ENCODE measurements at regions not wholly inside any gene's neighbourhood (a gene's known extent, or its start where the extent isn't known, plus 50 kb on each side); places are given as distances from the start of the nearest gene placed in this dataset.

DNA sequence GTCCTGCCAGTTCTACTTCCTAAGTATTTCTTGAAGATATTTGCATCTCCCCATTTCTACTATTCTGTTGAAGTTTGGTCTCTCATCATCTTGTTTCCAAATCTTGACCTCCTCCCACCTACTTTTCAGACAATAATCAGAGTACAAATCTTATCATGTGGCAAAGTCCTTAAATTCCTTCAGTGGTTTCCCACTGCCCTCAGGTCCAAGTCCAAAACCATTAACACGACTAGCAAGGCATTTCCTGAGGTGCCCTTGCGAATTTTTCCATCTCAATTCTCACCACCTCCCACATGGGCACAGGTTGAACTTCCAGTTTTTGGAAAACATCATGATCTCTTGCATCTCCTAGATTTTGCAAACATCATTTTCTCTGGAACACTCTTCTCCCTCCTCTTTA, 97.2 kb upstream of the CDK1 start:
- intact Hi-C loops (cut with DNase I): no loop called here
- ATAC-seq: no peak
- Histone ChIP-seq H3K27me3 (no peaks in the 10 kb centered on the region), H3K36me3 (no peaks in the 10 kb centered on the region), H3K9me3 (no peaks in the 10 kb centered on the region), H3K4me1 (no peaks in the 10 kb centered on the region), H3K27ac (no peak overlapping the region), H3K4me3 (no peak overlapping the region)
- TF ChIP-seq, protein P1, sequence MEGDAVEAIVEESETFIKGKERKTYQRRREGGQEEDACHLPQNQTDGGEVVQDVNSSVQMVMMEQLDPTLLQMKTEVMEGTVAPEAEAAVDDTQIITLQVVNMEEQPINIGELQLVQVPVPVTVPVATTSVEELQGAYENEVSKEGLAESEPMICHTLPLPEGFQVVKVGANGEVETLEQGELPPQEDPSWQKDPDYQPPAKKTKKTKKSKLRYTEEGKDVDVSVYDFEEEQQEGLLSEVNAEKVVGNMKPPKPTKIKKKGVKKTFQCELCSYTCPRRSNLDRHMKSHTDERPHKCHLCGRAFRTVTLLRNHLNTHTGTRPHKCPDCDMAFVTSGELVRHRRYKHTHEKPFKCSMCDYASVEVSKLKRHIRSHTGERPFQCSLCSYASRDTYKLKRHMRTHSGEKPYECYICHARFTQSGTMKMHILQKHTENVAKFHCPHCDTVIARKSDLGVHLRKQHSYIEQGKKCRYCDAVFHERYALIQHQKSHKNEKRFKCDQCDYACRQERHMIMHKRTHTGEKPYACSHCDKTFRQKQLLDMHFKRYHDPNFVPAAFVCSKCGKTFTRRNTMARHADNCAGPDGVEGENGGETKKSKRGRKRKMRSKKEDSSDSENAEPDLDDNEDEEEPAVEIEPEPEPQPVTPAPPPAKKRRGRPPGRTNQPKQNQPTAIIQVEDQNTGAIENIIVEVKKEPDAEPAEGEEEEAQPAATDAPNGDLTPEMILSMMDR (IDR thresholded peaks at IDR 0.05): no peak
- no peak for DNase-seq

DNA sequence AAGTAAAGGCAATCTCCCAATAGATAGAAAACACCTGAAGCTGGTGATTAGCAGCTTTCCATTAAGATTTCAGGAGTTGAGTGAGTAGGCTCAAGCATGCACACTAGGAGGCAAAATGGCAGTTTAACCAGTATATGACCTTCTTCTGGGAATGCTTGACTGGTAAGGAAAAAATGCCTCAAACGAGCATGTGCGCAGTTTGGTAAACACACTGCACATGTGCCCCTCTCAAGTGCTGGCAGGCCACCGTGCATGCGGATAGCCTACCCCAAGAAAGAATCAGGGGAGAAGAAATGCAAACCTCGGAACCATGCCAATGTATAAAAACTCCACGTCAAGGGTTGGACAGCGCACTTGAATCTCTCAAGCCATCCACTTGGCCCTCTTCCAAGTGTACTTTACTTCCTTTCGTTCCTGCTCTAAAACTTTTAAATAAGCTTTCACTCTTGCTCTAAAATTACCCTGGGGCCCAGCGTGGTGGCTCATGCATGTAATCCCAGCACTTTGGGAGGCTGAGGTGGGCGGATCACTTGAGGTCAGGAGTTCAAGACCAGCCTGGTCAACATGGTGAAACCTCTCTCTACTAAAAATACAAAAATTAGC, 98.8 kb upstream of the CDK1 start:
- peak; percentile 78 for ATAC-seq
- TF ChIP-seq, protein P1 (IDR thresholded peaks at IDR 0.05): no peak
- Histone ChIP-seq H3K27ac (no peak overlapping the region), H3K27me3 (no peaks in the 10 kb centered on the region), H3K4me3 (no peak overlapping the region), H3K9me3 (no peaks in the 10 kb centered on the region), H3K36me3 (no peaks in the 10 kb centered on the region), H3K4me1 (no peaks in the 10 kb centered on the region)
- intact Hi-C loops (cut with DNase I): no loop called here
- peak; percentile 79 for DNase-seq

DNA sequence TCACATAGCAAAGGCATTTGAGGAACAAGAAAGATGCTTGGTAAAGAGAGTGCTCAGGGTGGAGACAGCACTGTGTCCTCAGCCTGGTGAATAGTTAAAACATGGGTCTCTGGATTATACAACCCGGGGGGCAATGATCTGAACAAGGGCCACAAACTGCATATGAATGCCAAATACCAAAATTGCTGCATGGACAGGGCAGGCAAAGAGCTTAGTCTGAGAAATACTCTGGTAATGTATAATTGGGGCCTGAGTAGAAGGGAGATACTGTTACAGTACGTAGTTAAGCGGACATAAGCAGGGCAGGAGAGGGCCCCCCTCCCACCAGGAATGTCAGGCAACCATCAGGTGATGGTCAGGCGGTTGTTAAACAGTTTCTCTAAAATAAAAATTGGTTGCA, 99.3 kb upstream of the CDK1 start:
- H3K4me1 ChIP-seq: no peaks in the 10 kb centered on the region
- H3K27ac ChIP-seq: no peak overlapping the region
- H3K36me3 ChIP-seq: no peaks in the 10 kb centered on the region
- H3K9me3 ChIP-seq: no peaks in the 10 kb centered on the region
- no peak overlapping the region for H3K4me3 ChIP-seq
- intact Hi-C loops (cut with DNase I): no loop called here
- H3K27me3 ChIP-seq: no peaks in the 10 kb centered on the region
- DNase-seq (no peak), ATAC-seq (peak; percentile 29)
- TF ChIP-seq, protein P1 (IDR thresholded peaks at IDR 0.05): no peak

DNA sequence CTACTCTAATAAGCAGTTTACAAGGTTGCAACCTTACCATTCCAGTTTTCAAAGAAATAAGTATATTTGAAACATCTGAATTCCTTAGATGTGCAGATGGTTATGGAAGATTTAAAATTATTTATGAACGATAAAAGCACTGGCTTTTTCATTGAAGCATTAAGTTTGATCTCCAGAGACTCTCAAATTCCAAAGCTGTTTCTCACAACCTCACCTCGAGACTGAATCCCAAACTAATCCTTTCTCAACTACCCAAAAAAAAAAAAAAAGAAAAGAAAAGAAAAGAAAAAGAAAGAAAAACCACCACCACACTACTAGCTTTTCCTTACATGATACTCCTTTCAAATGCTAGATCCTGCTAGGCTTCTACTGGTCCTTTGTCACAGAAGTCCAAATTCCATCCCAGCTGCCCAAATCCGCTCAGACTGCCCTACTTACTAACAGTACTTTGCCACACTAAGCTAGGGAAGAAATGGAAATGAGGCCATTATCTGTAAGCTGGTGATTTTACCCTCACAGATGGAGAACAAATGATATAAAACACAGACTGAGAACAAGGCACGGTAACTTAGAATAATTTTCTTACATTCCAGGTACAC, 100.6 kb upstream of the CDK1 start:
- Histone ChIP-seq H3K4me1 (no peaks in the 10 kb centered on the region), H3K27ac (no peak overlapping the region), H3K36me3 (no peaks in the 10 kb centered on the region), H3K27me3 (no peaks in the 10 kb centered on the region), H3K9me3 (no peaks in the 10 kb centered on the region), H3K4me3 (no peak overlapping the region)
- DNase-seq: no peak
- intact Hi-C loops (cut with DNase I): no loop called here
- no peak for ATAC-seq
- TF ChIP-seq, protein P1 (IDR thresholded peaks at IDR 0.05): no peak

DNA sequence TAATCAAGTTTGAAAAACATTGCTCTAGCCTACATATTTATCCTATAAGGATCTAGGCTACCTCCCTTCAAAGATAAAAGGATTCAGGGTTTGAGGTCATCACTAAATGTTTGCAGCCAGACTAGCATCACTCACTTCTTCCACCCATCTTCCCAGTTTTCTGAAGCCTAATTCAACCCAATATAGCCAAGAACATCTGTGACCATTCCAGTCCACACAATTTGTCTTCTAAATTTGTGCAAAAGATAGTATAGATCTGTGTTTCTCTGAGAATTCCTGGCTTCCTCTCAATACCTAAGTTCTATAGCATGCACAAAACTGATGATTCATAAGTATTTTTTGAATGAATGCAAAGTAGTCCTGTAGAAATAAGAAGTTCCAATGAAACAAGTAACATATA, 103.0 kb upstream of the CDK1 start:
- TF ChIP-seq, protein P1 (IDR thresholded peaks at IDR 0.05): no peak
- intact Hi-C loops (cut with DNase I): no loop called here
- no peak for ATAC-seq
- Histone ChIP-seq H3K36me3 (no peaks in the 10 kb centered on the region), H3K27ac (no peak overlapping the region), H3K27me3 (no peaks in the 10 kb centered on the region), H3K9me3 (no peaks in the 10 kb centered on the region), H3K4me1 (no peaks in the 10 kb centered on the region), H3K4me3 (no peak overlapping the region)
- DNase-seq: no peak
